GM12865 (cell line): ENCODE measurements at regions not wholly inside any gene's neighbourhood (a gene's known extent, or its start where the extent isn't known, plus 50 kb on each side); places are given as distances from the start of the nearest gene placed in this dataset.

Experiments
- DNase-seq: peaks from one replicate; pipeline ENCODE4 v3.0.0; 2010; ENCODE audit warnings: low read depth
- H3K4me3 ChIP-seq: 2 replicates; pipeline ENCODE4 v1.5.1; 2011; ENCODE audit warnings: mild to moderate bottlenecking, low read depth, low read length, control low read depth
- CTCF ChIP-seq: IDR thresholded peaks from 2 replicates; pipeline ENCODE4 v1.5.1; 2011; ENCODE audit warnings: low read length, control low read depth, low read depth, inconsistent platforms; ENCODE audit not compliant: insufficient read depth; ENCODE audit errors: missing control alignments

- no peak for DNase-seq
- no peak for TF ChIP-seq CTCF
- no peak overlapping the region for H3K4me3 ChIP-seq
Observed at GRCh38 chr3:181518222-181518621, 193.5 kb upstream of the SOX2 start.

- TF ChIP-seq CTCF, result no peak
- no peak for DNase-seq
- no peak overlapping the region for H3K4me3 ChIP-seq
Observed at GRCh38 chr3:181512787-181513186, 198.9 kb upstream of the SOX2 start.

GRCh38 chr3:181510500-181510899 is 201.2 kb upstream of the SOX2 start:
- H3K4me3 ChIP-seq, result no peak overlapping the region
- no peak for TF ChIP-seq CTCF
- no peak for DNase-seq

GRCh38 chr3:181497358-181497757 is 214.4 kb upstream of the SOX2 start:
- TF ChIP-seq CTCF, result no peak
- H3K4me3 ChIP-seq, result no peak overlapping the region
- DNase-seq, result no peak

DNA sequence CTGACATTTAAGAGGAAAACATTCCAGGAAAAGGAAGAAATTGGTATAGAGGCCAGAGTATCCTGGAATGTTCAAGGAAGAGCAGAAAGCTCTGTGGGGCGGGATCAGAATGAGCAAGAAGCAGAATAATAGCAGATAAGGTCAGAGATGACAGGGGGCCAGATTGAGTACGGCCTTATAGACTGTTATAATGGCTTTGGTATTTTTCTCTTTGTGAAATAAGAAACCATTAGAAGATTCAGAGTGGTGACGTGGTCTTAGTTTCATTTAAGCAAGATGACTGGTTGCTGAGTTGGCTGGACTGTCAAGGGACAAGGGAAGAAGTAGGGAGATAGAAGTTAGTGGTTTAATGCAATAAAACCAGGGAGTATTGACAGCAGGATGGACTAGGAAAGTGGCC is 218.3 kb upstream of the SOX2 start:
- no peak for DNase-seq
- TF ChIP-seq CTCF, result no peak
- no peak overlapping the region for H3K4me3 ChIP-seq

DNA sequence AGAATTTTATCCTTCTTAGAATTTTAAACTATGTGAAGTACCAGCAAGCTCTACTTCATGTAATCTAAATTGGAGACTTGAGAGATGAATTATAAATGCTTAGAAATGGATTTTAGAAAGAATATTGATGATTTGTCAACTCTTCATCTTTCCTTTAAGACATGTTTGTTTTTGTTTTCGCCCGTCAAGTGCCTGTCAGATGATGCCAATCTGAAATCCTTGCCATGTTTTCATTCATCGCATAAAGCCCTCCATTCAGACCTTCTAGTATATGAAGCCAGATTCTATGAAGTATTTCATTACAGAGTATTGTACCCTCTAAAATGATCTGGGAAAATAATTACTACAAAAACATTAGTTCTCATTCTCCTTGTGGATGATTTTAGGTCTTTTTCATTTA is 223.2 kb upstream of the SOX2 start:
- no peak for DNase-seq
- no peak for TF ChIP-seq CTCF
- H3K4me3 ChIP-seq, result no peak overlapping the region

DNA sequence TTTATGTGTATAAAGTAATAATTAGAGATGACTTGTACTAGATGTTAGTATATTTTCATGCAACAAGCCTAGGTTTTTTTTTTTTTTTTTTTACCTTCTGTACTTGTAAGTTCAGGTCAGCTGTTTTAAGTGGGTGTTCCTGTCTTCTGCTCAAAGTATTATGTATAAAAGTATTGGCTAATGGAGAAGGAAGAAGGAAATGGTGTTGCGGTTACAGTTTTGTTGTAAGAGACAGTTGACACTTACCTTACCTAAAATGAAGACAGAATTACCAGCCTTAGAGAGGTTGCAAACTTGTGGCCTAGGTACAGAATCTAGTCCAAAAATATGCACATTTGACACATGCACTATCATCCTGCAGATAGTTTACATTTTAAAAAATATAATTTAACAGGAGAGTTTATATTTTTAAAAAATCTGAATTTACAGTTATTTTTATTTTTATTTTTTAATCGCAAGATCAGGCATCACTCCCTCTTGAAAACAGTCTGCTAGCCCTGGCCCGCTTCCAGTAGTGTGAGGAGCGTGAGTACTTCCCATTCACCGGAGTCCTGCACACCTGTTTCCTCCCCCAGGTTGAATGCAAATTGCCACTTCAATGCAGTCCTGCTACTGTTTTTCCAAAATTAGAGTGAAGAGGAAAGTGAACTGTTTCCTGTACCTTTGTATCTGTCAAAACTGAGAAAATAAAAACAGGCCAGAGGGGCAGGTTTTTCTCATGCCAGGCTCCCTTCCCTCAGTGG is 224.3 kb upstream of the SOX2 start:
- DNase-seq, result no peak
- H3K4me3 ChIP-seq, result no peak overlapping the region
- TF ChIP-seq CTCF, result no peak
